ENCODE measurements at regions not wholly inside any gene's neighbourhood (a gene's known extent, or its start where the extent isn't known, plus 50 kb on each side); places are given as distances from the start of the nearest gene placed in this dataset.
"Not testable (repeated sequence)": the region's sequence is repeated elsewhere in the genome, so short reads cannot be mapped to it uniquely, and the experiment has no call there.

- no peaks in the 10 kb centered on the region for H3K36me3 Mint-ChIP-seq
- no peak overlapping the region for H3K27ac Mint-ChIP-seq
- H3K4me3 Mint-ChIP-seq, result no peak overlapping the region
- peaks cover 5% of the 10 kb centered on the region for H3K4me1 Mint-ChIP-seq
- peak in 1 of 2 donors; percentile 35 for DNase-seq (ENCODE audit: low spot score in 2 of 2)
- ATAC-seq, result no peak
- no peaks in the 10 kb centered on the region for H3K9me3 Mint-ChIP-seq
Observed at GRCh38 chr14:101250336-101250947, 310.9 kb upstream of the DIO3 start.

GRCh38 chr14:101250948-101251811 lies 310.1 kb upstream of the DIO3 start:
- Mint-ChIP-seq H3K27ac (no peak overlapping the region), H3K4me3 (no peak overlapping the region), H3K36me3 (no peaks in the 10 kb centered on the region), H3K4me1 (peaks cover 5% of the 10 kb centered on the region), H3K9me3 (no peaks in the 10 kb centered on the region)
- ATAC-seq (no peak), DNase-seq (ENCODE audit: low spot score in 2 of 2) (peak in 1 of 2 donors; percentile 43)

- DNase-seq (ENCODE audit: low spot score in 2 of 2) (peak in 1 of 2 donors; percentile 23), ATAC-seq (no peak)
- Mint-ChIP-seq H3K4me3 (no peak overlapping the region), H3K36me3 (no peaks in the 10 kb centered on the region), H3K9me3 (no peaks in the 10 kb centered on the region), H3K27ac (no peak overlapping the region), H3K4me1 (peaks cover 5% of the 10 kb centered on the region)
Observed at GRCh38 chr14:101251812-101252442, 309.4 kb upstream of the DIO3 start.

GRCh38 chr14:101252443-101253214 lies 308.7 kb upstream of the DIO3 start:
- peaks cover 5% of the 10 kb centered on the region for H3K4me1 Mint-ChIP-seq
- no peak overlapping the region for H3K4me3 Mint-ChIP-seq
- DNase-seq (ENCODE audit: low spot score in 2 of 2), result peak in 1 of 2 donors; percentile 17
- H3K27ac Mint-ChIP-seq, result no peak overlapping the region
- no peaks in the 10 kb centered on the region for H3K36me3 Mint-ChIP-seq
- H3K9me3 Mint-ChIP-seq, result no peaks in the 10 kb centered on the region
- ATAC-seq, result no peak

- Mint-ChIP-seq H3K4me1 (peaks cover 5% of the 10 kb centered on the region), H3K9me3 (no peaks in the 10 kb centered on the region), H3K4me3 (no peak overlapping the region), H3K36me3 (no peaks in the 10 kb centered on the region), H3K27ac (no peak overlapping the region)
- ATAC-seq (no peak), DNase-seq (ENCODE audit: low spot score in 2 of 2) (no peak)
Observed at GRCh38 chr14:101253948-101254347, 307.3 kb upstream of the DIO3 start.

- H3K27ac Mint-ChIP-seq, result no peak overlapping the region
- H3K4me1 Mint-ChIP-seq, result peaks cover 5% of the 10 kb centered on the region
- no peak overlapping the region for H3K4me3 Mint-ChIP-seq
- no peaks in the 10 kb centered on the region for H3K36me3 Mint-ChIP-seq
- no peaks in the 10 kb centered on the region for H3K9me3 Mint-ChIP-seq
- peak; percentile 16 for ATAC-seq
- no peak for DNase-seq (ENCODE audit: low spot score in 2 of 2)
Observed at GRCh38 chr14:101254805-101255764, 306.2 kb upstream of the DIO3 start.

GRCh38 chr14:101255765-101256125 lies 305.6 kb upstream of the DIO3 start:
- H3K36me3 Mint-ChIP-seq, result no peaks in the 10 kb centered on the region
- ATAC-seq, result no peak
- H3K4me1 Mint-ChIP-seq, result peaks cover 5% of the 10 kb centered on the region
- no peaks in the 10 kb centered on the region for H3K9me3 Mint-ChIP-seq
- no peak overlapping the region for H3K4me3 Mint-ChIP-seq
- H3K27ac Mint-ChIP-seq, result no peak overlapping the region
- no peak for DNase-seq (ENCODE audit: low spot score in 2 of 2)

- DNase-seq (ENCODE audit: low spot score in 2 of 2), result no peak
- ATAC-seq, result no peak
- Mint-ChIP-seq H3K4me1 (peaks cover 5% of the 10 kb centered on the region), H3K36me3 (no peaks in the 10 kb centered on the region), H3K9me3 (no peaks in the 10 kb centered on the region), H3K27ac (no peak overlapping the region), H3K4me3 (no peak overlapping the region)
Observed at GRCh38 chr14:101256266-101256665, 305.0 kb upstream of the DIO3 start.

- Mint-ChIP-seq H3K9me3 (no peaks in the 10 kb centered on the region), H3K4me1 (no peaks in the 10 kb centered on the region), H3K36me3 (no peaks in the 10 kb centered on the region), H3K27ac (no peak overlapping the region), H3K4me3 (no peak overlapping the region)
- ATAC-seq, result no peak
- DNase-seq (ENCODE audit: low spot score in 2 of 2), result no peak
Observed at GRCh38 chr14:101257551-101257950, 303.7 kb upstream of the DIO3 start.

GRCh38 chr14:101259748-101260147 lies 301.5 kb upstream of the DIO3 start:
- ATAC-seq (no peak), DNase-seq (ENCODE audit: low spot score in 2 of 2) (no peak)
- no peak overlapping the region for H3K4me3 Mint-ChIP-seq
- no peaks in the 10 kb centered on the region for H3K4me1 Mint-ChIP-seq
- H3K9me3 Mint-ChIP-seq, result no peaks in the 10 kb centered on the region
- H3K36me3 Mint-ChIP-seq, result no peaks in the 10 kb centered on the region
- H3K27ac Mint-ChIP-seq, result no peak overlapping the region

- H3K4me3 Mint-ChIP-seq; ATAC-seq; H3K27ac Mint-ChIP-seq; H3K9me3 Mint-ChIP-seq; H3K36me3 Mint-ChIP-seq; H3K4me1 Mint-ChIP-seq; DNase-seq (ENCODE audit: low spot score in 2 of 2): not testable (repeated sequence)
Observed at GRCh38 chr14:101266441-101266840, 294.9 kb upstream of the DIO3 start.

GRCh38 chr14:101273091-101273490 lies 288.2 kb upstream of the DIO3 start:
- no peaks in the 10 kb centered on the region for H3K36me3 Mint-ChIP-seq
- no peak overlapping the region for H3K4me3 Mint-ChIP-seq
- no peaks in the 10 kb centered on the region for H3K4me1 Mint-ChIP-seq
- DNase-seq (ENCODE audit: low spot score in 2 of 2) (no peak), ATAC-seq (no peak)
- H3K27ac Mint-ChIP-seq, result no peak overlapping the region
- peaks cover under 1% of the 10 kb centered on the region for H3K9me3 Mint-ChIP-seq

- Mint-ChIP-seq H3K27ac (no peak overlapping the region), H3K9me3 (peaks cover 4% of the 10 kb centered on the region), H3K4me1 (no peaks in the 10 kb centered on the region), H3K4me3 (no peak overlapping the region), H3K36me3 (no peaks in the 10 kb centered on the region)
- no peak for ATAC-seq
- DNase-seq (ENCODE audit: low spot score in 2 of 2), result no peak
Observed at GRCh38 chr14:101276309-101277091, 284.8 kb upstream of the DIO3 start.

- Mint-ChIP-seq H3K4me3 (no peak overlapping the region), H3K4me1 (no peaks in the 10 kb centered on the region), H3K36me3 (no peaks in the 10 kb centered on the region), H3K27ac (no peak overlapping the region), H3K9me3 (peaks cover 4% of the 10 kb centered on the region)
- ATAC-seq (no peak), DNase-seq (ENCODE audit: low spot score in 2 of 2) (no peak)
Observed at GRCh38 chr14:101282418-101282817, 278.9 kb upstream of the DIO3 start.

All from stimulated activated effector memory CD8-positive, alpha-beta T cell treated with anti-CD3 and anti-CD28 coated beads, Interleukin-12 subunit alpha, Interleukin-12 subunit beta, amount 100 ng/mL, for 72 hours (primary cell).